GM19438 (cell line): ENCODE measurements at regions not wholly inside any gene's neighbourhood (a gene's known extent, or its start where the extent isn't known, plus 50 kb on each side); places are given as distances from the start of the nearest gene placed in this dataset.

Source experiments
- ATAC-seq: cut with Tn5 transposase; IDR thresholded peaks from one replicate; pipeline ENCODE4 v1.9.1; 2021; ENCODE audit warnings: low read depth; ENCODE audit not compliant: unreplicated experiment

DNA sequence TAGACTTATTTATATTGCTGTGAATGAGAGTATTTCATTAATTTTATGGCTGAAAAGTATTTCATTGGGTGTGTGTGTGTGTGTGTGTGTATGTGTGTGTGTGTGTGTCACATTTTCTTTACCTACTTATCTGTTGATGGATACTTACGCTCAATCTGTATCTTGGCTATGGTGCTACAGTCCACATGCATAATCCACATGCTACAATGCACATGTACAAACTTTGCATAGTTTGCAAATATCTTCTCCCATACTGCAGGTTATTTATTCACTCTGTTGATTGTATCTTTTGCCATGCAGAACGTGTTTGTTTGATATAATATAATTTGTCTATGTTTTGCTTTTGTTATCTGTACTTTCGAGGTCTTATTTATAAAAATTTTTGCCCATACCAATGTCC, 167.8 kb downstream of the RAB28 start:
- no peak for ATAC-seq

DNA sequence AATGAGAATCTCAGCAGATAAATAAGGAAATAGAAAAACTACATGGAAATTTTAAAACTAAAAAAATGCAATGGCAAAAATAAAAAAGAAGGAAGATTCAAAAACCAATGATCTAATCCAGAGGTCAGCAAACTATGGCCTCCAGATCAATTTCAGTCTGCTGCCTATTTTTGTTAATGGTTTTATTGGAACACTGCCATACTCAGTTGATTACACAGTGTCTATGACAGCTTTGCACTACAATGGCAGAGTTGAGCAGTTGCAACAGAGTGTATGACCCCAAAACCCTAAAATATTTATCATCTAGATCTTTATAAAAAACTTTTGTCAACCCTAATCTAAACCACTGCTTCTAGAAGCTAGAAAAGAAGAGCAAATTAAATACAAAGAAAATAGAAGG, 170.3 kb downstream of the RAB28 start:
- no peak for ATAC-seq

DNA sequence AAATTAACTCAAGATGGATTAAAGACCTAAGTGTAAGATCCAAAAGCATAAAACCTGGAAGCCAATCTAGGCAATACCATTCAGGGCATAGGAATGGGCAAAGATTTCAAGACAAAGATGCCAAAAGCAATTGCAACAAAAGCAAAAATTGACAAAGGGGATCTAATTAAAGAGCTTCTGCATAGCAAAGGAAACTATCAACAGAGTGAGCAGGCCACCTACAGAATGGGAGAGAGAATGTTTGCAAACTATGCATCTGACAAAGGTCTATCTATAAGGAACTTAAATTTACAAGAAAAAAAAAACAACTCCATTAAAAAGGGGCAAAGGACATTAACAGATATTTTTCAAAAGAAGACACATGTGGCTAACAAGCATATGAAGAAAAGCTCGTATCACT, 171.9 kb downstream of the RAB28 start:
- ATAC-seq, result no peak

DNA sequence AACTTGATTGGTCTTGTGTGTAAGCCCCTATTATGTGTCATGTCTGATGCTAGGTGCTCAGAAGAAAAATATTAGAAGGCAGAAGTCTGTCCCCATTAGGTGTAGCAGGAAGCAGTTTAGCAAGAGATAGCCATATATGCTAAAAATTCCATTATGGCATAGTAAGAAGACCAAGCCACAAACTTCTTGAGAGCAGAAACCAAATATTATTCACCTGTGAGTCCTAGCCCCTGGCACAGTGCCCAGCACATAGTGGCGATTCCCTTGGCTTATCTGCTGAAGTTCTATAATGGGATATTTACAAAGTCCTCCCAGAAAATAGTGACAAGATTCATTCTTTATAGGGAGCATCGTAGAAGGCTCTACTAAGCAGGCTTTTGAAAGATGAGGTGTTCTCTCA, 174.4 kb downstream of the RAB28 start:
- no peak for ATAC-seq

DNA sequence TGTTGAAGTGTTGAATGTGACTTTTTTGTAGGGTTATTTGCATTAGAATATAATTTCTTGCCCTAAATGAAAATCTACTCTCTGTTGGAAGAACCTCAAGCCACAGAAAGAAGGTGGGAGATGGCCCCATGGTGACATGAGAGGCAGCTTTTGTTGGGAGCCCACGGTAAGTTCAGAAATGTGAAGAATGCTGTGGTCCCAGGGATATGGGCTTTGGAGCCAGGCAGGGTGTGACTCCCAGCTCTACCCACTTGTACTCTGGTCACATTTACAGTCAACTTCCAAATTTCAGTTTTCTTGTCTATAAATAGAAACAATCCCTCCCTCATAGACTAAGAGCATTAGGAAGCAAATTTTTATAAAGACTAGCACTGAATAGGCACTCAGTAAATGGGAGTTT, 177.8 kb downstream of the RAB28 start:
- no peak for ATAC-seq

DNA sequence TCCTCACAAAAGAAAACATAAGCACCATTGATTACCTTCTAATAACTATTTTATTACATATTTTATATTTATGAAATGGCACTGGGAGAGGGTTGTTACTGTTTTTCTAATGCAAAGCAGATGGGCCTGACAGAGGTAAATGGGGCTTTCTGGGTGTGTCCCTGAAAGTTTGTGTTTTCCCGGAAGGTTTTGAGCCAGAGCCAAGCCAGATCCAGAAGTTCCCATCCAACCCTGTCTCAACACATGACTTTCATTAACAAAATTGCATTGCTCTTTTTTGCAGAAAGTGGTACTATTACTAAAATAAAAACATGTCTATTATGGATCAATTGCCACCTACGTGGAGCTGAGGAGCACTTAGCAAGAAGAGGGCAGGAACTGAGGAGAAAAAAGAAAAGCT, 181.3 kb downstream of the RAB28 start:
- no peak for ATAC-seq

DNA sequence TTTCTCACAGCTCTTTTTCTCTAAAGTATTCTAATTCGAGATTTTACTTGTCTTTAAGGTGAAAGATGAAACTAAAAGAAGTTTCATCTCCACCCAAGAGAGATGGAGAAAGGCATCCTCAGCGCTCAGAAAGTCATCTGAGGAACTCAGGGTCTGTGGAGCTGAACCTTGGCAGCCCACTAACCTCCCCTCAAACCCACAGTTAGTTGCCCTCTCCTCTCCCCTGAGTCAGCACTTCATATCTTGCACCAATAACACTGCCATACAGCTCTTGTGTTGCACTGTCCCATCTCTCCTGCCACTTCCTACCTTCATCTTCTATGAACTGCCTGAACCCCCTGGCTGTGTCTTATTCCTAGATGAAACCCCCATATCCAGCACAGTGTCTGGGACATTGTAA, 184.8 kb downstream of the RAB28 start:
- ATAC-seq, result no peak

DNA sequence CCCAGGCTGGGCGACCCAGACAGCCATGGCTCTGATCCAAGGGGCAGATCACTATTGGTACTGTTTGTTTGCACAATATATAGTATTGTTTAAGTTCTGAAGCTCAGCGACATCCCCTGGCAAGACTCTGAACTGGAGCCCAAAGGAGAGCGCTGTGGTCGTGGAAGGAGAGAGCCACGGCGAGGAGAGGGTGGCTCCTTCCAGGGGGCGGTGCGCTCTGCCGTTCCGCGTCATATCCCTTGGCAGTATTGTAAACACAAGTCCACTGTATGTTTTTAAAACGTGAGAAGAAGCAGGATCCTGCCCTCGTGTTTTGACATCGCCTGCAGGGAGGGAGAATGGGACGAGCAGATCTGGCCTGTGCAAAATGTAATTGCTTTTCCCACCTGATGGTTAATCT, 185.5 kb downstream of the RAB28 start:
- ATAC-seq, result no peak

DNA sequence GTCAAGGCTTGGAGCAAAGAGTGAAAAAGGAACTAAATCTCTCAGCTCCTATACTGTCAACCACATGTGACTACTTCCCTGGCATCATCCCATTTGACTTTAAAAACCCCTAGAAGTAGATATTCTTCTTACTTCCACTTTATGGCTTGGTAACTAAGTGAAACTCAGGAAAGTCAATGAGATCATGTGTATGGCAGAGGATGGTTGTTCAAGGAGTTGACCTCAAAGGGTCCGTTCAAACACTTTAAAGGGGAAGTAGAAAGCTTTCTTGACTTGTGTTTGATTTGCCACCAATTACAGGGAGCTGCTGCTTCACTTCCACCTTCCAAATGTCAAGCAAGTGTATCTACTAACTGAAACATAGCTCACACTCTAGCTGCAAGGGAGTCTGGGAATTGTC, 187.2 kb downstream of the RAB28 start:
- no peak for ATAC-seq

DNA sequence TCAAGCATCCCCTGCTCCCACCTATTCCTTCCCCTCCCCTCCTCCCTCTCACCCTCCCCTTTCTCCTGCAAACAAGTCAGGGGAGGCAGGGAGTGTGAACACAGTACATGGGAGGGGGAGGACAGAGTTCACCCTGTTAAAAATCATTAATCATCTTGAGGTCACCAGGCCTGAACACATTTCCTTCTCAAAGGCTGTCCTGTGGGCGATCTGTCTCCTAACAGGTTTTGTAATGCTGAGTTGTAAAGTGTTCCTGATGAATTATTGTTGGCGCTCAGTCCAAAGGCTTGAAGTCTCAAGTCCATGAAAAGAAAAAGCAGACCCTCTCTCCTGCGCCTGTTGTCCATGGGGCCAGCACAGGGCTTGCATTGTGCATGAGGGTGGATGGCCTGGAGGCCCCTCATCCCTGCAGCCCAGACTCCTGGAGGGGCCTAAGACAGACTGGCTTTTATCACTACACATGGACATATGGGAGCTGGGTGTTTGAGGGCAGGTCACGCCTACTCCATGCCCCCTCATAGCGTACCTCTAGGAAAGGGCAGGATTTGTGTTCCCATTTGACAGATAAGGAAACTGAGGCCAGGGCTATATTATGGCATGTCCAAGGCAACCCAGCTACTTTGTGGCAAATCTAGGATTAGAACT, 189.1 kb downstream of the RAB28 start:
- no peak for ATAC-seq

DNA sequence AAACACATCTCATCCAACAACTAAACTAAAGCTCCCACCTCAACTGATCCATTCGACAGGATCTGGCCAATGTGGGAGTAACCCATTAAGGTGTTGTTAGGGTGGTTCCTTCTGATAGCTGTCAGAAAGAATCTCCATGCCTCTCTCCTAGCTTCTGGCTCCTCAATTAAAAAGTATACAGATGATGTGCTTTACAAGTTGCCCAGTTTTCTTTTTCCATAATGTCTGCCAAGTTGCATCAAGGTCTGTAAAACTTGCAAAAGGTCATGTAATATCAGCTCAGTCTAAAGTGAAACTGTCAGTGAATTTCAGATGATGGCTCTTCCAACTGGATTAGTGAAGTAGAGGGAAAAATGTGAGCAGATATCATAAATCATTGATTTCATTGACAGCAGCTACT, 191.8 kb downstream of the RAB28 start:
- no peak for ATAC-seq

DNA sequence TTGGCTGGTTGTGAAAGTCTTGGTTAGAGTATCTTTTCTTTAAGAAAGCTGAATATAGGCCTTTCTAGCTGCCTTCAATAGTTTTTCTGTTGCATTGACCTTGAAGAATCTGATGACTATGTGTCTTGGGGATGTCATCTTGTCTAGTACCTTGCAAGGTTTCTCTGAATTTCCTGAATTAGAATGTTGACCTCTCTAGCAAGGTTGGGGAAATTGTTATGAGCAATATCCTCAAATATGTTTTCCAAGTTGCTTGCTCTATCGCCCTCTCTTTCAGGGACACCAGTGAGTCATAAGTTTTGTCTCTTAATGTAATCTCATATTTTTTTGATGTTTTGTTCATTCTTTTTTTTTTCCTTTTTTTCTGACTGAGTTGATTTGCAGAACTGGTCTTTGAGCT, 194.7 kb downstream of the RAB28 start:
- no peak for ATAC-seq

DNA sequence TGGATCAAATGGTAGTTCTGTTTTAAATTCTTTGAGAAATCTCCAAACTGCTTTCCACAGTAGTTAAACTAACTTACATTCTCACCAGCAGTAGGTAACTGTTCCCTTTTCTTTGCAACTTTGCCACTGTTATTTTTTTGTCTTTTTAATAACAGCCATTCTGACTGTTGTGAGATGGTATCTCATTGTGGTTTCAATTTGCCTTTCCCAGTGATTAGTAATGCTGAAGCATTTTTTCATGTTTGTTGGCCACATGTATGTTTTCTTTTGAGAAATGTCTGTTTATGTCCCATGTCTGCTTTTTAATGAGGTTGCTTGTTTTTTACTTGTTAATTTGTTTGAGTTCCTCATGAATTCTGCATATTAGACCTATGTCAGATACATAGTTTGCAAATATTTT, 198.8 kb downstream of the RAB28 start:
- ATAC-seq, result no peak

DNA sequence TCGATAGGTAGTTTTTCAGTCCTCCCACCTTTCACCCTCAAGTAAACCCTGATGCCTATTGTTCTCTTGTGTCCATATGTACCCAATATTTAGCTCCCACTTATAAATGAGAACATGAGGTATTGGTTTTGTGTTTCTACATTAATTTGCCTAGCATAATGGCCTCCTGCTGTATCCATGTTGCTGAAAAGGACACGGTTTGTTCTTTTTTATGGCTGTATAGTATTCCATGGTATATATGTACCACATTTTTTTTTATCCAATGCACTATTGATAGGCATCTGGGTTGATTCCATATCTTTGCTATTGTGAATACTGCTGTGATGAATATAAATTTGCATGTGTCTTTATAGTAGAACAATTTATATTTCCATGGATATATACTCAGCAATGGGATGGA, 199.2 kb downstream of the RAB28 start:
- ATAC-seq, result no peak

DNA sequence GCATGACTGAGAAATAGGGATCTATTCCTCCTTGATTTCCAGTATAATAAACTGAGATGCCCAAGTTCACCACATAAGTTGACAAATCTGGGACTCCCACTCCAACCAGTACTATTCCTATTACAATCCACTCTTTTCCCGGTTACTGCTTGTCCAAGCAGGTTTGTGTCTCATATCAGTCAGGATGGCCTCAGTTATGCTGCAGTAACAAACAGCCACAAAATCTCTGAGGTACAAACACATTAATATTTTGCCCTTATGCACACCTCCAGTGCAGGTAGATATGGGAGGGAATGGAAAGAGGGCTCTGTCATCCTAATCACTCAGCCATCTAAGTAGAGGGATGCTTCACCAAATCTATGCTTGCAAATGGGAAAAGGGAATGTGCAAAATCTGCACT, 207.8 kb downstream of the RAB28 start:
- ATAC-seq, result no peak

DNA sequence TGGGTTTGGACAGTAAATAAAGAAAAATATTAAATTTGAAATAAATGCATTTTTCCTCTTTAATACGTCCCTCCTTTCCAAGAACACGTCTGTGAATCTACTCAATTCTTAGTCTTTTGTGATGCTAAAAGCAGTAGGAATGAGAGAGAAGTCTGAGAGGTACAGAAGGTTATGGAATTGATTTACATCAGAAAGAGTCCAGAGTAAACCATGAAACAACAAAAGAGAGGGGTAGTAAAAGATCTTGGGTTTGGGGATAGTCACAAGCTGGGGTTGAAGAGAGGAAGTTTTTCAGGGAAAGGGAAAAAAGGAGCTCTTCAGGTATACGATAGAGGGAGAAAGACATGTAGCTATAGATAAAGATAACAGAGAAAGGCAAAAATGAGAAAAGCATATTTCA, 215.4 kb downstream of the RAB28 start:
- no peak for ATAC-seq

DNA sequence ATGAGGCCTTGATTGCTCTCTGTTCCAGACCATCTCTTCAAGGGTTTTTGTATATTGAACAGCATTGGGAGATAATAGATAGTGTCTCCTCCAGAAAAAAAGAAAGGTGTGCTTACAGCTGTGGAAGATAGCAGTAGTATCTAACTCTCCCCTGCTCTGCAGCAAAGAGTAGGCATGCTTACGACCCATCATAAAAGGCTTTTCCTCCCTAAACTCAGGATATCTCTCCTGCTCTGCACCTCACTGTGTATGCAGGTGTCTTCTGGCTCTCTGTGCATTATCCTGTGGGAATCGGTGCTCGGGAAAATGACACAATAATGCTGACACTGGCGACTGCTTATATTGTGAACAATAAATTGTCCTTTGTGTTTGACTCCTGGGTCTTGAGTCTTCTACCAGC, 216.0 kb downstream of the RAB28 start:
- no peak for ATAC-seq

DNA sequence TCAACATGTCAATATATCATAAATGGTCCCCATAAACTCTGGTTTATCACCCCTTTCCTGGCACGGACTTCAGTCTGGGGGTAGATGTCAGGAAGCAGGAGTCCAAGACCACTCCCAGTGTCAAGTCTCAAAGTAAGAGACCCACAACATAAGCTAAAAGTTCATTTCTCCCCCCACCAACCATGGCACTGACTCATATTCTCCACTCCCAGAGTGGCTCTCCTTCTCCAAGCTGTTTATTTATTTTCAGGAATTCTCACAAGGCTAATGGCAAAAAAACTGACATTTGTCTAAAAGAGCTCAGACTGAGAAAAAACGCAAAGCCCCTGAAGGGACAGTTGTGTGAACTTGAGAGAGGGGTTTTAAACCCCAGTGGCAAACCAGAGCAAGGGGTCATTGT, 217.0 kb downstream of the RAB28 start:
- ATAC-seq, result no peak

DNA sequence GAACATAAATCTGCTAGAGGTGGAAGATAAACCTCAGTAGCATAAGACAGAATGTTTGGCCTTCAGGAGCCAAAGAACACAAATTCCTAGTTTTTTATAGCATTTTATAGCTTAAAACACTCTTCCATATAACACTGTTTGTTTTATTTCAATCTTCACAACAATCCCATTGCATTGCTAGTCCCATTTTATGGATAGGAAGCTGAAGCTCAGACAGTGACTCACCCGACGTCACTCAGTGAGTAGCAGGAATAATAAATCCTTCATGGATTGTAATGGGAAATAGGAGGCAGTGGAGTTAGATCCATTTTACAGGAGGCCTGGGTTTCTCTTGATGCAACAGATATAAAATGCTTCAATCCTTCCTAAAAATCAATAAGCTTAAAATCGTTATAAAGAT, 217.5 kb downstream of the RAB28 start:
- ATAC-seq, result no peak

DNA sequence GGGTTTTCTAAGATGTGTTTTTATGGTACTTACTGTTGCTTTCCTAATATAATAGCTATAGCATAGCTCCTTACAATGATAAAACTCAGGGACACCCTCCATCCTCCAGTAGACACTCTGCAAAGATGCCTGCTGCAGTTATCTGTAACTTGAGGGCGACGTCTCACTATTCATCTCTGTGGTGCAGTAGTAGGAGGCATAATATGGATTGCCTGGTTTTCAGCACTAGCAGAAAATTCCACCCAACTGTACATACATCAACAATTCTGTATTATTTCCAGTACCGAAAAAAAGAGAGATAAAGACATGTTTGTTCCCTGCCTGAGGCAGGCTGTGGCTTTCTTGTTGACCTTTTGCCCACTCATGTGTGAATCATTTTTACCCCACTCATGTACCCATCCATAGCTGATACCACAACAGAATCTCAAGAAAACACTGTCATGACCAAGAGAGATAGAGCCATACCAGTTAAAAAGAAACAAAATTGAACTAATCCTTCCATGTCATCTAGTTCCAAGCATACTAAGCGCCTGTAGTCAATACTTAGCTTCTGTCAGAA, 220.1 kb downstream of the RAB28 start:
- ATAC-seq, result no peak

DNA sequence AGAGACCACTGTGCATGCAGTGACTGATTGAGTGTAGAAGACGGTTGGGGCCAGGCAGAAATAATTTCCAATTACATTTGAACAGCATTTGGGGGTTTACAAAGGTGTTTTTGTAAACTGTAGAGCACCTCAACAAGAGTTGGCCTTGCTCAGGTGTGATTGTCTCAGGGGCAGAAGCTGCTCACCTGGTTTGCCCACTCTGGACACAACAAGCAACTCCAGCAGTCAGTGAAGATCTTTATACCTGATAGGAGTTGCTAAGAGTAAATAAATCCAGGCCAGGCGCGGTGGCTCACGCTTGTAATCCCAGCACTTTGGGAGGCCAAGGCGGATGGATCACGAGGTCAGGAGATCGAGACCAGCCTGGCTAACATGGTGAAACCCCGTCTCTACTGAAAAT, 221.3 kb downstream of the RAB28 start:
- no peak for ATAC-seq

DNA sequence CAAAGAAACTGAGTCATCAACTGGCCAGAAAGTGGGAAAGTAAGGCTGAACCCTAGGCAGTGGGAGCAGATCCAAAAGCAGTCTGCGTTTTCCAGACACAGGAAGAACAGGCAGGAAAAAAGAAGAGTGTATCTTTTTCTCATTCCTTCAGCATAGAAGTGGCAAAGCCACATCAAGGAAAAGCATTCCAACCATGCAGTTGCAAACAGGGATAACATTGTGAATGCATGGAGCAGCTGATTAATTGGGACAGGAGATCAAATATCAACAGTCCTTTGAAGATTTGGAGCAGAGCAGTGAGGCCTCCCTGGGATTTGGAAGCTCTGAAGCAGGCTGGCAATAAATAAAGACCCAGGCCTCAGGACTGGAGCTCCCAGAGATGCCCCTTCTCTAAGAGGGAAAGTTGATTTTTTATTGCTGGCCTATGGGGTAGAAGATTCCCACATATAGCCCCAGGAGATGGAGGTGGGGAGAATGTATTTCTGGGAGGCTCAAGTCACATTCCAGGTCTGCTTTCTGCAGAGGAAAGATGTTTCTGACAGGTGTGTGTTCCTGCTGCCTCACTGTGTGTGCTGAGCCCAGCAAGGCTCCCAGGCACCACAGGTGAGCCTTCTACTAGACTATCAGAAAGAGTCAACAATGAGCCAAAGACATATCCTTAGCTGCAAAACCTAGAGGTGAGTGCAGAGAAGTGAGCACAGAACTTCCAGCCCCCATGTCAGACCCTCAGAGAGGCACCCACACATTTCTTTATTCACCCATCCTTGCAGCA, 222.5 kb downstream of the RAB28 start:
- ATAC-seq, result no peak
